ENCODE measurements at regions not wholly inside any gene's neighbourhood (a gene's known extent, or its start where the extent isn't known, plus 50 kb on each side); places are given as distances from the start of the nearest gene placed in this dataset.

- TF ChIP-seq CTCF (IDR thresholded peaks at IDR 0.05) (no peak), ZFX (IDR thresholded peaks at IDR 0.05; ENCODE audit: borderline replicate concordance) (no peak)
Observed at GRCh38 chr2:16058747-16059358, 118.5 kb downstream of the MYCN start.

All from 22Rv1 (cell line).